Endothelial cell of umbilical vein (primary cell): ENCODE measurements at regions not wholly inside any gene's neighbourhood (a gene's known extent, or its start where the extent isn't known, plus 50 kb on each side); places are given as distances from the start of the nearest gene placed in this dataset.

Source experiments
- BruUV-seq: library from RNA; stranded (reverse); fragments of 400-500 nt; replicated peaks from 2 replicates; lab custom pipeline; 2021; lab: Mats Ljungman, UMichigan
- CTCF ChIA-PET: fragments of 300-600, 350-600 bp; sonication (Branson Sonifier 250); formaldehyde crosslinking; loops from one replicate; lab custom pipeline; 2021; ENCODE audit warnings: antibody characterized with exemption, inconsistent platforms; lab: Charles Lee
- POLR2A ChIA-PET: fragments of 300-600, 350-600 bp; sonication (Branson Sonifier 250); formaldehyde crosslinking; loops from one replicate; lab custom pipeline; 2021; ENCODE audit warnings: antibody characterized with exemption, inconsistent platforms; lab: Charles Lee
- DNase-seq: peaks from one replicate; pipeline ENCODE4 v3.0.0-alpha.2; 2011; ENCODE audit warnings: low read depth, low spot score
- FAIRE-seq: peaks from 2 replicates; lab custom pipeline; 2011; peaks lifted over from hg19 to GRCh38; lab: Jason Lieb, UNC
- H2AFZ ChIP-seq: 2 replicates; pipeline ENCODE4 v1.6.0; 2012; ENCODE audit warnings: low read depth, low read length, control low read depth, inconsistent platforms
- H3K27ac ChIP-seq: 2 replicates; pipeline ENCODE4 v1.5.1; 2011; ENCODE audit warnings: low read depth, mild to moderate bottlenecking, control low read depth, low read length, moderate library complexity; ENCODE audit not compliant: insufficient read depth
- H3K27me3 ChIP-seq, 2 experiments: 2 replicates each; pipeline versions ENCODE4 v1.6.0 to v1.6.1; 2011; ENCODE audit warnings: low read length in 2 of 2, mixed read lengths in 1 of 2; ENCODE audit not compliant: control insufficient read depth in 2 of 2, insufficient read depth in 2 of 2
- H3K36me3 ChIP-seq, 2 experiments: 2 replicates in 1 of 2; 3 replicates in 1 of 2; pipeline ENCODE4 v1.5.1; 2011; ENCODE audit warnings: low read length in 2 of 2, mild to moderate bottlenecking in 1 of 2, moderate library complexity in 1 of 2; ENCODE audit not compliant: control insufficient read depth in 2 of 2, insufficient read depth in 2 of 2; ENCODE audit errors: extremely low read depth in 1 of 2
- H3K4me1 ChIP-seq: 3 replicates; pipeline ENCODE4 v1.5.1; 2011; ENCODE audit warnings: mild to moderate bottlenecking, low read length; ENCODE audit not compliant: control insufficient read depth, insufficient read depth; ENCODE audit errors: extremely low read depth
- H3K4me2 ChIP-seq: 2 replicates; pipeline ENCODE4 v1.6.1; 2011; ENCODE audit warnings: low read length, control low read depth, mixed read lengths; ENCODE audit not compliant: insufficient read depth
- H3K4me3 ChIP-seq, 3 experiments: fragments of 200-600 bp in 1 of 3; sonication (generic), shearing (Covaris generic) in 1 of 3; replicated peaks in 1 of 3; 2 replicates each; pipeline ENCODE4 v1.5.1; 2011 to 2016; ENCODE audit warnings: control low read depth in 3 of 3, low read length in 3 of 3, mild to moderate bottlenecking in 2 of 3, inconsistent platforms in 1 of 3, low read depth in 1 of 3, moderate library complexity in 1 of 3; ENCODE audit not compliant: insufficient read depth in 1 of 3
- H3K79me2 ChIP-seq: 2 replicates; pipeline ENCODE4 v1.6.0; 2012; ENCODE audit warnings: low read length, inconsistent platforms; ENCODE audit not compliant: control insufficient read depth, insufficient read depth
- H3K9ac ChIP-seq: replicated peaks from 2 replicates; pipeline ENCODE3; 2011; ENCODE audit warnings: low read length, control low read depth; ENCODE audit not compliant: insufficient read depth; ENCODE audit errors: extremely low read depth
- H3K9me1 ChIP-seq: replicated peaks from 3 replicates; pipeline ENCODE4 v1.6.0; 2011; ENCODE audit warnings: mild to moderate bottlenecking, low read length; ENCODE audit not compliant: control insufficient read depth, insufficient read depth; ENCODE audit errors: extremely low read depth
- H3K9me3 ChIP-seq: replicated peaks from 2 replicates; pipeline ENCODE4 v1.5.1; 2012; ENCODE audit warnings: low read length, inconsistent platforms; ENCODE audit not compliant: control insufficient read depth, insufficient read depth
- H4K20me1 ChIP-seq: replicated peaks from 2 replicates; pipeline ENCODE3; 2011; ENCODE audit warnings: mild to moderate bottlenecking, low read length; ENCODE audit not compliant: control insufficient read depth, insufficient read depth; ENCODE audit errors: extremely low read depth
- CTCF ChIP-seq, 2 donors: IDR thresholded peaks; 1 replicate in 1 of 2; 2 replicates in 1 of 2; pipeline ENCODE4 v1.5.1; 2011; ENCODE audit warnings: low read length in 2 of 2, mild to moderate bottlenecking in 2 of 2, moderate library complexity in 2 of 2, control low read depth in 1 of 2, inconsistent platforms in 1 of 2, low read depth in 1 of 2; ENCODE audit not compliant: insufficient read depth in 1 of 2; ENCODE audit errors: extremely low read depth in 1 of 2
- EZH2 ChIP-seq: IDR thresholded peaks from 2 replicates; pipeline ENCODE4 v1.6.1; 2012; ENCODE audit warnings: borderline replicate concordance, low read depth, mild to moderate bottlenecking, moderate library complexity, low read length, inconsistent platforms; ENCODE audit not compliant: severe bottlenecking
- FOS ChIP-seq: IDR thresholded peaks from 2 replicates; pipeline ENCODE4 v1.6.1; 2011; ENCODE audit warnings: mild to moderate bottlenecking, low read length, moderate library complexity, borderline replicate concordance; ENCODE audit not compliant: insufficient read depth
- GATA2 ChIP-seq: IDR thresholded peaks from 2 replicates; pipeline ENCODE4 v1.7.0; 2011; ENCODE audit warnings: low read depth, mild to moderate bottlenecking, moderate library complexity, mixed read lengths, low read length; ENCODE audit not compliant: insufficient read length, insufficient read depth
- JUN ChIP-seq: IDR thresholded peaks from 2 replicates; pipeline ENCODE4 v1.6.1; 2011; ENCODE audit warnings: borderline replicate concordance, low read depth; ENCODE audit not compliant: insufficient read length, insufficient read depth
- MAX ChIP-seq: IDR thresholded peaks from 2 replicates; pipeline ENCODE4 v1.6.1; 2011; ENCODE audit not compliant: insufficient read depth, insufficient read length
- MYC ChIP-seq: IDR thresholded peaks from one replicate; pipeline ENCODE4 v1.6.1; 2011; ENCODE audit warnings: mild to moderate bottlenecking, low read depth, low read length
- POLR2A ChIP-seq: IDR thresholded peaks from 2 replicates; pipeline ENCODE4 v1.6.1; 2012; ENCODE audit warnings: low read depth, mild to moderate bottlenecking, control low read depth, low read length
- POLR2AphosphoS5 ChIP-seq: IDR thresholded peaks from 2 replicates; pipeline ENCODE4 v1.6.1; 2012; ENCODE audit warnings: low read depth, mild to moderate bottlenecking, control low read depth, low read length, moderate library complexity; ENCODE audit not compliant: insufficient read depth
- dilution Hi-C: fragments of 300-500 bp; cut with MboI; formaldehyde crosslinking; loops from one replicate; pipeline ENCODE4 v1.15.0; 2019; ENCODE audit warnings: low sequenced_read_pairs; ENCODE audit not compliant: extremely low pct_ligation_motif_present
- intact Hi-C: fragments of 100-400 bp; cut with micrococcal nuclease; formaldehyde crosslinking; loops from one replicate; pipeline ENCODE4 v1.10.0; 2022

GRCh38 chr15:62739082-62739481 lies 303.5 kb upstream of the TPM1 start:
- no peaks in the 10 kb centered on the region for H3K36me3 ChIP-seq
- no peak overlapping the region for H3K27ac ChIP-seq
- H4K20me1 ChIP-seq: no peaks in the 10 kb centered on the region
- no peak for FAIRE-seq
- peaks cover 0 to 7% of the 10 kb centered on the region in 2 experiments for H3K27me3 ChIP-seq
- H3K9me3 ChIP-seq: no peaks in the 10 kb centered on the region
- no peak for TF ChIP-seq MYC
- TF ChIP-seq FOS: no peak
- no peak for TF ChIP-seq POLR2A
- no peak for TF ChIP-seq GATA2
- no peak for TF ChIP-seq EZH2
- TF ChIP-seq POLR2AphosphoS5: no peak
- no peak for TF ChIP-seq MAX
- TF ChIP-seq CTCF (IDR thresholded peaks at IDR 0.05; ENCODE audit: extremely low read depth in 1 of 2, insufficient read depth in 1 of 2, low read depth in 1 of 2, low read length in 2 of 2): no peak
- no peak for TF ChIP-seq JUN
- CTCF ChIA-PET: interaction anchor here (1.2 to 1.6 kb wide), 2 partner anchors 14 to 53 kb away, joined by 4 read pairs; no protein-coding TSS in a partner anchor
- no TSS peak for BruUV-seq
- no peaks in the 10 kb centered on the region for H3K79me2 ChIP-seq
- no peak overlapping the region for H3K9ac ChIP-seq
- dilution Hi-C loops: no loop called here
- H3K4me3 ChIP-seq: no peak overlapping the region
- no peak overlapping the region for H2AFZ ChIP-seq
- intact Hi-C loops: no loop called here
- DNase-seq: no peak
- POLR2A ChIA-PET: no interaction called here
- no peaks in the 10 kb centered on the region for H3K4me1 ChIP-seq
- H3K4me2 ChIP-seq: no peak overlapping the region
- no peaks in the 10 kb centered on the region for H3K9me1 ChIP-seq
